ENCODE measurements at regions not wholly inside any gene's neighbourhood (a gene's known extent, or its start where the extent isn't known, plus 50 kb on each side); places are given as distances from the start of the nearest gene placed in this dataset.

- H3K27ac ChIP-seq (ENCODE audit: low read depth in 1 of 2, low read length in 1 of 2) = no peak overlapping the region
- peaks cover 0 to 5% (median 0%) of the 10 kb centered on the region in 4 donors for H3K9me3 ChIP-seq (ENCODE audit: control insufficient read depth in 4 of 4, insufficient read depth in 3 of 4, low read length in 3 of 4)
- DNase-seq (no peak), ATAC-seq (ENCODE audit: insufficient read depth, low FRiP score) (no peak)
- TF ChIP-seq CTCF (IDR thresholded peaks at IDR 0.05; ENCODE audit: control extremely low read depth, extremely low read depth) = no peak
- no peaks in the 10 kb centered on the region for H3K4me1 ChIP-seq (ENCODE audit: control insufficient read depth in 5 of 5, insufficient read depth in 5 of 5, low read length in 5 of 5)
- 82 to 85% methylated on average over 3 of the region's 3 CpGs for WGBS, 2 donors
- no peaks in the 10 kb centered on the region for H3K36me3 ChIP-seq (ENCODE audit: control insufficient read depth in 4 of 4, insufficient read depth in 4 of 4, low read length in 4 of 4)
- H3K9ac ChIP-seq (ENCODE audit: insufficient read depth in 1 of 2, low read length in 2 of 2) = no peak overlapping the region
- no peak overlapping the region for H3K4me3 ChIP-seq
- H3K27me3 ChIP-seq (ENCODE audit: control insufficient read depth in 3 of 3, insufficient read depth in 3 of 3, low read length in 2 of 3) = no peaks in the 10 kb centered on the region
Observed at GRCh38 chr5:125926172-125926571, 497.0 kb upstream of the GRAMD2B start.

GRCh38 chr5:125928663-125929062, 494.5 kb upstream of the GRAMD2B start:
- H3K9me3 ChIP-seq (ENCODE audit: control insufficient read depth in 4 of 4, insufficient read depth in 3 of 4, low read length in 3 of 4) = peaks cover 0 to 5% (median 0%) of the 10 kb centered on the region in 4 donors
- no peaks in the 10 kb centered on the region for H3K27me3 ChIP-seq (ENCODE audit: control insufficient read depth in 3 of 3, insufficient read depth in 3 of 3, low read length in 2 of 3)
- H3K27ac ChIP-seq (ENCODE audit: low read depth in 1 of 2, low read length in 1 of 2) = no peak overlapping the region
- no peak overlapping the region for H3K9ac ChIP-seq (ENCODE audit: insufficient read depth in 1 of 2, low read length in 2 of 2)
- no peak for TF ChIP-seq CTCF (IDR thresholded peaks at IDR 0.05; ENCODE audit: control extremely low read depth, extremely low read depth)
- H3K4me3 ChIP-seq = no peak overlapping the region
- DNase-seq (no peak), ATAC-seq (ENCODE audit: insufficient read depth, low FRiP score) (no peak)
- WGBS, 2 donors = 74 to 76% methylated on average over 6 of the region's 6 CpGs
- H3K36me3 ChIP-seq (ENCODE audit: control insufficient read depth in 4 of 4, insufficient read depth in 4 of 4, low read length in 4 of 4) = no peaks in the 10 kb centered on the region
- H3K4me1 ChIP-seq (ENCODE audit: control insufficient read depth in 5 of 5, insufficient read depth in 5 of 5, low read length in 5 of 5) = no peaks in the 10 kb centered on the region

DNA sequence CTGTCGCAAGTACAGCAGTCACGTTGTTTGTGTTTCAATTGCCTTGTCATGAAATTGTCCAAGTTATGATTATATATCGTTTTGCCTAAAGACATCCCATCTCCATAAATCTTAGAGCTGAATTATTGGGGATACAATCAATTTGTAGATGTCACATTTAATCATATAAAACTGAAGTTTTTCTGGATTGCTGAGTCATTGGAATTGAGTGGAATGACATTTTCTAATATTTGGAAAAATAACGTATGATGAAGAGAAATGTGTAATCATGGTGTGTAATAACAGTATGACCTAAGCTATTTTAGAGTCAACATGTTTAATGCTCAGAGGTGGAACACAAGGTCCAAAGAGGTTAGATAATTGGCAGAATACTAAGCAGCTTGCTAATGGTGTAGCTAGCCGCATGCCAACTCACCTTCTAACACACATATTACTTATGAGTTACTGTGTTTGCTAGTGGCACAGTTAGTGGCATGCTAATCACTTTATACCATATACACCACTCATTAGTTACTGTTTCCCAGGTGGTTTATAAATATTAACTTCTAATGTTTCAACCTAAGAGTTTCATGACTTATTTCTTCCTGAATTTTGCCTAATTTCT, 473.1 kb upstream of the GRAMD2B start:
- WGBS, 2 donors = 84 to 86% methylated on average over 5 of the region's 5 CpGs
- no peak for TF ChIP-seq CTCF (IDR thresholded peaks at IDR 0.05; ENCODE audit: control extremely low read depth, extremely low read depth)
- no peak overlapping the region for H3K4me3 ChIP-seq
- H3K4me1 ChIP-seq (ENCODE audit: control insufficient read depth in 5 of 5, insufficient read depth in 5 of 5, low read length in 5 of 5) = no peaks in the 10 kb centered on the region
- H3K27ac ChIP-seq (ENCODE audit: low read depth in 1 of 2, low read length in 1 of 2) = no peak overlapping the region
- H3K9me3 ChIP-seq (ENCODE audit: control insufficient read depth in 4 of 4, insufficient read depth in 3 of 4, low read length in 3 of 4) = no peaks in the 10 kb centered on the region
- no peaks in the 10 kb centered on the region for H3K27me3 ChIP-seq (ENCODE audit: control insufficient read depth in 3 of 3, insufficient read depth in 3 of 3, low read length in 2 of 3)
- no peak for DNase-seq
- no peak for ATAC-seq (ENCODE audit: insufficient read depth, low FRiP score)
- H3K9ac ChIP-seq (ENCODE audit: insufficient read depth in 1 of 2, low read length in 2 of 2) = no peak overlapping the region
- no peaks in the 10 kb centered on the region for H3K36me3 ChIP-seq (ENCODE audit: control insufficient read depth in 4 of 4, insufficient read depth in 4 of 4, low read length in 4 of 4)

- ATAC-seq (ENCODE audit: insufficient read depth, low FRiP score) (no peak), DNase-seq (no peak)
- H3K36me3 ChIP-seq (ENCODE audit: control insufficient read depth in 4 of 4, insufficient read depth in 4 of 4, low read length in 4 of 4) = no peaks in the 10 kb centered on the region
- no peak overlapping the region for H3K27ac ChIP-seq (ENCODE audit: low read depth in 1 of 2, low read length in 1 of 2)
- no peak for TF ChIP-seq CTCF (IDR thresholded peaks at IDR 0.05; ENCODE audit: control extremely low read depth, extremely low read depth)
- no peak overlapping the region for H3K4me3 ChIP-seq
- no peaks in the 10 kb centered on the region for H3K4me1 ChIP-seq (ENCODE audit: control insufficient read depth in 5 of 5, insufficient read depth in 5 of 5, low read length in 5 of 5)
- H3K9ac ChIP-seq (ENCODE audit: insufficient read depth in 1 of 2, low read length in 2 of 2) = no peak overlapping the region
- WGBS, 2 donors = 67 to 68% methylated on average over 1 of the region's 1 CpG
- H3K27me3 ChIP-seq (ENCODE audit: control insufficient read depth in 3 of 3, insufficient read depth in 3 of 3, low read length in 2 of 3) = no peaks in the 10 kb centered on the region
- H3K9me3 ChIP-seq (ENCODE audit: control insufficient read depth in 4 of 4, insufficient read depth in 3 of 4, low read length in 3 of 4) = no peaks in the 10 kb centered on the region
Observed at GRCh38 chr5:125961150-125961549, 462.1 kb upstream of the GRAMD2B start.

Data from lung (tissue), 11 donors.